HK-2 (cell line): ENCODE measurements at regions not wholly inside any gene's neighbourhood (a gene's known extent, or its start where the extent isn't known, plus 50 kb on each side); places are given as distances from the start of the nearest gene placed in this dataset.

Source experiments
- DNase-seq: peaks from one replicate; pipeline ENCODE4 v3.0.0-alpha.2; 2018; ENCODE audit not compliant: unreplicated experiment

GRCh38 chr1:239593527-239593926 lies 207.2 kb downstream of the CHRM3 start:
- DNase-seq, result no peak

GRCh38 chr1:239600588-239600987 lies 214.2 kb downstream of the CHRM3 start:
- DNase-seq, result no peak

GRCh38 chr1:239601108-239601507 lies 214.7 kb downstream of the CHRM3 start:
- no peak for DNase-seq

DNA sequence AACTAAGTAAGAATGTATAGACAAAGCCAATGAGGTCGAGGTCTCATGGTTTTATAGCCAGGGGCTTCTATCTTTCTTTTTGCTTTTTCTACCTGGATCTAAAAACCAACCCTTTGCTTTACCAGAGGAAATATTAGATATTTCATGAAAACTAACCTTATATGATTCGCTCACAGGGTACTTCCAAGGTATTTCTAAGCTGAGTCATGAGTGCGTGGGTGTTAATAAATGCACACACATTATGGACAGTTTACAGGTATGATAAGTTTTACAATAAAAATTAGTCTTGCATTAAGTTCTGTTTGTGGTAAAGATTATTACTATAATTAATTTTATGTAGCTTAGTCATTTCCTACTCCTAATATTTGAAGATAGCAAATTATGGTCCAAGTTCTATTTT lies 217.2 kb downstream of the CHRM3 start:
- no peak for DNase-seq

GRCh38 chr1:239606850-239607400 lies 220.6 kb downstream of the CHRM3 start:
- no peak for DNase-seq

- DNase-seq, result no peak
Observed at GRCh38 chr1:239608469-239608868, 222.1 kb downstream of the CHRM3 start.

GRCh38 chr1:239612379-239612778 lies 226.0 kb downstream of the CHRM3 start:
- DNase-seq, result no peak

DNA sequence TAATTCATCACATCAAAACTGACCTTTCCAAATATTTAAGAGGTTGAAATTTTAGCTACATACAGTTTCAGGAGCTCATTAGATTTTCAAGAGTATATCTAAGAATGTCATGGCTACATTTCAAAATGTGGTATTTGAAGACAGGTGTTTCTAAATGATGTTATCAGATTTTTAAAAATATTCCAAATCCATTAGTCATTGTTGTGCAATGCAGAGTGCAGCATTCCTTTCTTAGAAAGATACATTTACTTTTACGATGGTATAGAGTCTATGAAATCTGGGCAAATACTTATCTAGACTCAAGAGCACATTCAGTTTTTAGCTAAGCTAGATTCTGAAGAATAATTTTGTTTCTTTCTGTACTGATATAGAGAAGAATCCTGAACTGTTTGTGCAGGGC lies 230.3 kb downstream of the CHRM3 start:
- no peak for DNase-seq

GRCh38 chr1:239617259-239617658 lies 230.9 kb downstream of the CHRM3 start:
- no peak for DNase-seq

DNA sequence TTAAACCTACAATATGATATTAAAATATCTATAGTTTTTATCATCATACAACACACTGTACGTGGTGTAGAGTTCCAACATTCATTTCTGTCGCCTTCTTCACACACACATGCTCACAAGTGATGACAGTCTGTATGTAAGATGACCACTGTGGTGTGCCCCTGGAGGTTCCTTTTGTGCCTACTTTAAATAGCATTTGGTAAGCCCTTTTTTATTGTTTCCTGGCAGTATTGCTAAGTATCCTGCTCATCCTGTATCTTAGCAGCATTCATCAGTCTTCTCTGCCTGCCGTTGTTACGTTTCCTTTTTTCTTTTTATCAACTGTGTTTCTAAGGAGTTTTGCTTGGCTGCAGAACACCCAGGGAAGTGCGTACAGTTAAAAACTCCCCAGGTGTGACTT lies 231.4 kb downstream of the CHRM3 start:
- no peak for DNase-seq

DNA sequence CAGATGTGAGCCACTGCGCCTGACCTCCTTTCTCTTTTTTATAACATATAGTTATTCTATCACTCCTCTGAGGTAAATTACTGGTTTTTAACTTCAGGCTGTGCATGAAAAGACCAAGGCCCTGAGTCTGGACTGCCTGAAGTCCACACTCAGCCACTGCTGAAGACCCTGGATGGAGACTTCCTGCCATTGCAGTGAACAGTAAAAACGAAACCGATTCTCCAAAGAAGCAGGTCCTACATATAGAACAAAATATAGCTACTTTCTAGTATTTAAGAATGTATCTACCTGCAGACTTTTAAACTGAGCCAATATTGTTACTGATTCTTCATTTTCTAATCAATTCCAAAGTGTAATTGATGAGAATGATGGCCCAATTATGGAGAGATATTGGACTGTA lies 232.8 kb downstream of the CHRM3 start:
- DNase-seq, result no peak

DNA sequence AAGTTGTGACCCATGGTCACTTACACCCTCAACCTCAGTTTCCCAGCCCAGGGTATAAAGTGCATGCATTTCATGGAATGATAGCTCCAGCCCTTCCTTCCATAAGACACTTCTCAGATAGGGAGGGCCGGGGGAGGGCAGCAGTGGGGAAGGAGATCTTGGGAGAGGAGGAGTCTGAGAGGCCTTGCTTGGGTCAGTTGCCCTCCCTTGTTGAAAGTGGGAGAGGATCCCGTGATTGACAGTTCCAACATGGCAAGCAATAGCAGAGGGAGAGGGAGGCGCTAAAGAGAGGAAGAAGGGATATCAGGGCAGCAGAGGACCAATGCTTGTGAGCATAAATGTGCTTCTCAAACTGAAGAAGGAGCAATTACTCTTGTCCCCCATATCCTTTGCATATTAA lies 244.4 kb downstream of the CHRM3 start:
- no peak for DNase-seq

GRCh38 chr1:239633432-239633831 lies 247.1 kb downstream of the CHRM3 start:
- DNase-seq, result no peak

- no peak for DNase-seq
Observed at GRCh38 chr1:239635276-239635675, 248.9 kb downstream of the CHRM3 start.

- DNase-seq, result no peak
Observed at GRCh38 chr1:239636347-239636746, 250.0 kb downstream of the CHRM3 start.

DNA sequence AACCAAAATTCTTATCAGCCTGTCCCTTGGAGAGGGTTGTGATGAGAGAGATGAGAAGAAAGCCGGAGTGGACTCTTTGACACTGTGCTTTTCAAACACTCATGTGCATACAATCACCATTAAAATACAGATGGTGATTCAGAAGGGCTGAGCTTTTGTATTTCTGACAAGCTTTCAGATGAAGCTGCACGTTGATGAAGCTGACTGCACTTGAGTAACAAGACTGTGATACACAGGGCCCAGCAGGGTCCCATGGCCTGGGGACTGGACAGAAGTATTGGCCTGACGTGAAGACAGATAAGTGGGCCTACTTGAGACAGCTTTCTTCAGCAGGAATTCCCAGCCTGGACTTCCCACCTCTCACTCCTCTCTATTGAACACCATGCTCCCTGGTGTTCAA lies 258.2 kb downstream of the CHRM3 start:
- DNase-seq, result no peak

GRCh38 chr1:239647045-239647444 lies 260.7 kb downstream of the CHRM3 start:
- DNase-seq, result no peak

DNA sequence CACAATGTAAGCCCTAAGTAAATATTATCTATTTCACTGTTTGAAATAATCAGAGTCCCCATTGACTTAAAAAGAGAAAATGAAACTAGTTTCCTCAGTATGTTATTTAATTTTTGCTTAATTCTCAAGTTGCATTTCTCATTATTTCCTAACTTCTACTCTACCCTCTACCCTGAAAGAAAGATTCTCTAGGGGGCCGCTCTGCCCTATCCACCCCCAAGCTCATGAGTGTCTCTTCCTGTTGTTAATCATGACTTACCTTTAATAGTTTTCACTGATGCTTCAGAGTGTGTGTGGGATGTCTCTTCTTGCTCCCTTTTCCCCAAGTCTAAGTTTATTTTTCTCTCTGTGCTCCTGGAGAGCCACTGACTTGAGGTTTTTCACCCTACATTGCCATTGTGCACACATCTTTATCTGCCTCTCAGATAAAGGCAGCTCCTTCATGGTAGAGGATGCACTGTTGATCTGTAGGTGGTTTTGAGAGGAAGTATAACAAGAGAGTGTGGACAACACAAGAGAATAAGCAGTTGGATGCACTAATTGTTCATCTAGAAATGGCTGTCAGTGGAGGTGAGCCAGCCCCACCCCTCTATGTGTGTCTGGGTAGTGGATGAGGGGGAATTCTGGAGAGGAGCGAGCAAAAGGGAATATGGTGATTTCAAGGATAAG lies 261.7 kb downstream of the CHRM3 start:
- DNase-seq, result no peak

DNA sequence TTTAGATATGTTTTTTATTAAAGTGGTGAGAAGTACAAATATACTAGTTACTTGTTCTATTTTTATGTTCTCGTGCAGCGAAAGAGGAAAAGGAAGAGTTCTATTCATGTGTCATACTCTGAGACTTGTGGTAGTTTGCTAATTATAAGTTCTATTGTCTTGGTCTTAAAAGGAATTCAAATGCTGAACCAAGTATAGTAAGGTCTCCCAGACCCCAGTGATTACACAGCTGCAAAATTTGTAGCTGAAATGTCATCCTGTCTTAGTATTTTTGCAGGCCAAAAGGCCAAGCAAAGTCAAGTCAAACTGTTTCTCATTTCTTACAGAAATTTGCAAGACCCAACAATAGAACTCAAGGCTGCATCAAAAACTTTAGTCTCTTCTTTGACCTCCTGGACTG lies 268.7 kb downstream of the CHRM3 start:
- no peak for DNase-seq

DNA sequence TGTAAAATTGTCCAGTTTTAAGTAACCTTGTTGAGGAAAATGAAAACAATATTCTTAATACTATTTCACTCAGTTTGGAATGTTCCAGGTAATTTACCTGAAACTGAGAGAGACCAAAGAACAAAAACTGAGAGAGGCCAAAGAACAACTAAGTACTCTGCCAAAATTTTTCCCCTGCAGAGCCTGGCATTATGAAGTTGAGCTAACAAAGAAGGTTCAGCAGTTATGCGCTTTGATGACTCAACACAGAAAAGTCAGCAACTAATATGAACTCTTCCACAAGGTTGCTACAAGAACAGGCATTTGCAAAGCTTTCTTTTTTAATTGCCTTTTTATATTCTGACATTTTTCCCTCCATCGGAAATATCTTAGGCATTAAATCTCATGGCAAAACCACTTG lies 270.9 kb downstream of the CHRM3 start:
- no peak for DNase-seq

- no peak for DNase-seq
Observed at GRCh38 chr1:239662950-239663349, 276.6 kb downstream of the CHRM3 start.

- no peak for DNase-seq
Observed at GRCh38 chr1:239672256-239672655, 285.9 kb downstream of the CHRM3 start.

DNA sequence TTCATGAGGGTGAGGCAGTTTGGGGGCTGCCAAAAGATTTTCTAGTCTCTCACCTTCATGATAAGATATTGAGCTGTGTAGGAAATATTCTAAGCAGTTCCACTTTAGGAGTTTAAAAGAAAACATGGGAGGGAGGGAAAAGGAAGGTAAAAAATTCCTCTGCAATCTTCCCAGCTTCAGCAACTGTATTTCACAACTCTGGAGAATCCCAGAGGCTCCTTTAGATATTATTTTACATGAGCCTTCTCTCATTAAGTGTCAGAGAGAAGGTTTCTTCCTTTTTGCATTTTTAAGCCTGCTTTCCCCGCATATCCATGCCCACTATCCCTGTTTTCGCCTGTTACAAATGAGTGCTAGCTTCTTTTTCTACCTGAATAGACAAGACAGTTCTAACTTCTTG lies 289.4 kb downstream of the CHRM3 start:
- no peak for DNase-seq
